Stomach smooth muscle (tissue), 2 donors: ENCODE measurements at regions not wholly inside any gene's neighbourhood (a gene's known extent, or its start where the extent isn't known, plus 50 kb on each side); places are given as distances from the start of the nearest gene placed in this dataset.

Experiments
- H3K27ac ChIP-seq: one replicate; pipeline ENCODE4 v1.7.0; 2013; ENCODE audit warnings: mild to moderate bottlenecking, low read length, inconsistent platforms
- H3K27me3 ChIP-seq, 2 donors: one replicate each; pipeline ENCODE4 v1.7.0; 2013; ENCODE audit warnings: low read length in 2 of 2; ENCODE audit not compliant: insufficient read depth in 2 of 2, control insufficient read depth in 1 of 2
- H3K36me3 ChIP-seq, 2 donors: one replicate each; pipeline ENCODE4 v1.7.0; 2013; ENCODE audit warnings: low read length in 2 of 2; ENCODE audit not compliant: control insufficient read depth in 2 of 2, insufficient read depth in 2 of 2
- H3K4me1 ChIP-seq: one replicate; pipeline ENCODE4 v1.7.0; 2013; ENCODE audit warnings: low read length; ENCODE audit not compliant: control insufficient read depth, insufficient read depth
- H3K4me3 ChIP-seq, 2 donors: one replicate each; pipeline ENCODE4 v1.7.0; 2013; ENCODE audit warnings: low read length in 2 of 2
- H3K9ac ChIP-seq, 2 donors: one replicate each; pipeline ENCODE4 v1.7.0; 2013; ENCODE audit warnings: low read length in 2 of 2, mild to moderate bottlenecking in 1 of 2
- H3K9me3 ChIP-seq, 2 donors: one replicate each; pipeline ENCODE4 v1.7.0; 2013; ENCODE audit warnings: low read length in 2 of 2; ENCODE audit not compliant: control insufficient read depth in 2 of 2
- donor health status: healthy.
- donor health status: Pancreatic carcinoma.

DNA sequence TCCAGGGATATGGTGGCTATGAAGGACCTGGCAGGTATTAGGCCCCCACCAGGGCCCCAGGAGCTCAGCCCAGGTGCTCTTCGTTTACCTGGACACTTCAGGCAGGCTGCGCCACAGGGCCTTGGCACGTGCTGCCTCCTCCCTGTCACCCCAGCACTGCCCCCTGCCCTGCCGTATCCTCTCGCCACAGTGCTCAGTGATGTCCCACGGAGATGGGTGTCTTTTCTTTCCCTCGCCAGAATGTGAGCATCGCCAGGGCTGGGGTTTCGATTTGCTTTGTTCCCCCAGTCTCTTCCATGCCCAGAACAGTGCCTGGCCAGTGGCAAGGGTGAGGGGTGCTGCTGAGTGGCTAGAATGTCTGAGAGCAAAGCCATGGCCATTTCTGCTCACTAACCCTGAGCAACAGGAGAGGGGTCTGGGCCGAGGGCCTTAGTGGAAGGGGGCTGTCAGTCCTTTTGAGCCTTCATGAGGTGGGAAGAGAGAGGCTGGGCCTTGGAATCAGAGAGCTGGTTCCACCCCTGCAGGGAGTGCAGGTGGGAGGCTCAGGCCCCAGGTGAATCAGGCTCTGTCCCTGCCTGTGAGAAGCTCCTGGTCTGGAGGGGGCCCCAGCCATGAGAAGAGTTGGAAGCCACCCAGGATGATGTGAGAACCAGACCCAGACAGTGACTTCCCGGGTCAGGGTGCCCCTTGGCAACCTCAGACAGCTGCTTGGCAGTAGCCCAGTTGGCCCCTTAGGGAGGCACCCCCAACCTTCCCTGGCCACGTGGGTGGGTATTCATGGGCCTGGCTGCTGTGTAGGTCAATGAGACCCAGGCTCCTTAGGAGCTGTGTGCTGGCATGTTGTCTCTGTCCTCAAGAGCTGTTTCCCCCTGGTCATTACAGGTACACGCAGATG is 129.9 kb upstream of the HS6ST1 start:
- Histone ChIP-seq H3K9ac (no peak overlapping the region), H3K4me1 (no peaks in the 10 kb centered on the region), H3K9me3 (no peaks in the 10 kb centered on the region), H3K36me3 (no peaks in the 10 kb centered on the region), H3K27ac (no peak overlapping the region), H3K4me3 (no peak overlapping the region), H3K27me3 (peaks cover 0 to 5% of the 10 kb centered on the region in 2 donors)

DNA sequence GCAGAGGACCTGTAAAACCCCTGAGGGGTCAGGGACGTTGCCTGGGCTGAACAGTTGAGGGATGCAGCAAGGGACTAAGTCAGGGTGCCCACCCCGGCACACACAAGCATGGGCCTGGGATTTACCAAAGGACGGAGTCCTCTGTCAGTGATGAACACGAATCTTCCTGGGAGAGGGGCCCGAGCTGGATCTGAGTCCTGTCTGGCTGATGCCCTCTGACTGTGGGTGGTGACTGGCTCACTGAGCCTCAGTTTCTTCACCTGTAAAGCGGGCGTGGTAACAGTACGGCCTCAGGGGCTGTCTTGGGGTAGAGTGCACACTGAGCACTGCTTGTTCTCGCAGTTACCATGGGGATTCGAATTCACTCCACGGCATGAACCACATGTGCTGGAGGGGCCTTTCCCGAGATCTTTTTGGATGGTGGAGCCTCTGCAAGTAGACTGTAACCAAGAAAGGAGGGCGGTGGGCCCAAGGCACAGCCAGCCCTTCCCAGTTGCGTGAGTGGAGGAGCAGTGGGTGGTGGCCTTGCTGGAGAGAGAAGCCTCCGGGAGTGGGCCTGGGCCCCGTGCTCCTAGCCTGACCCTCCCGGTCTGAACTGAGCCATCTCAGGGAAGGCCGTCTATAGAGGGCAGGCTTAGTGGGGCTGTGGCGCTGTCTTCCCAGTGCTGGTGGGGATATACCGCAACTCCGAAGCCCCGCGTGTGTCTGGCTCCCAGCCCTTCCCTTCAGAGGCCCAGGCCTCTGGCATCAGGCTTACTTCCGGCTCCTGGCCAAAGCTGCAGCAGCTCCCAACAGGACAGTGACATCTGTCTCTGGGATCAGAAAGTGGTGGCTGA is 130.8 kb upstream of the HS6ST1 start:
- Histone ChIP-seq H3K27ac (no peak overlapping the region), H3K9ac (no peak overlapping the region), H3K4me3 (no peak overlapping the region), H3K36me3 (no peaks in the 10 kb centered on the region), H3K4me1 (no peaks in the 10 kb centered on the region), H3K27me3 (peaks cover 0 to 5% of the 10 kb centered on the region in 2 donors), H3K9me3 (no peaks in the 10 kb centered on the region)

DNA sequence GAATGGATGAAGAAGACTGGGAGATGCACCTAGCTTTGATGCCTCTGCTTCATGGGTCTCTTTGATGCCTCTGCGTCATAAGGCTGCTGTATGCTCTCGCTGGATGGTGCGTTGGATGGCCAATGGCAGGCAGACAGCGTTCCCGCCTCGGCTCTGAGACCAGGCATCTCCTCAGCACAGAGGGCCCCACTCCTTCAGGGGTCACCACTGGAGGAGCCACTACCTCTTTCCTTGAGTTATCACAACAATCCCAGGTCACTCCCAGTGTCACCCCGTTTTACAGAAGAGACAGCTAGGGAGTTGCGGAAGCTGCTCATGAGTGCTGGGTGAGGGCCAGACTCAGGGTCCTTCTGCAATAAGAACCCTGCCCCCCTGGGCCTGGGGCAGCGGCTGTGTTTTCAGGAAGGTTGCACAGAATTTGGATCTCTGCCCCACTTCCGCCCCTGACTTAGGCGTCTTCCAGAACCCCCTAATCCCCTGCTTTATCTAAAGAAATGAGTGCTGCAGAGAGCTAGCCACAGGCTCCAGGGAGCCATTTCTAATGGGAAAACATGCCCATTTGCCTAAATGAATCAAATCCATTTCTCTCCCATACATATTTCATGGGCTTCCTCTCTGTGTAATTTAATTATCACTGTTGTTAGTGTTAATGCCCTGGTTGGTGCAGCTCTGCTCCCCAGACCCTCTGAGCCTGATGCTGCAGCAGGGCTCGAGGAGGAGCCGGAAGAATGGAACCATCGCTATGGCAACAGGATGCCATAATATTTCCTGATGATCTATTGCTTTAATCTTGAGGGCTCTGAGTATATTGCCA is 131.8 kb upstream of the HS6ST1 start:
- no peak overlapping the region for H3K4me3 ChIP-seq
- H3K9ac ChIP-seq = no peak overlapping the region
- no peak overlapping the region for H3K27ac ChIP-seq
- peaks cover 0 to 5% of the 10 kb centered on the region in 2 donors for H3K27me3 ChIP-seq
- H3K9me3 ChIP-seq = peaks cover 0 to 3% of the 10 kb centered on the region in 2 donors
- H3K4me1 ChIP-seq = no peaks in the 10 kb centered on the region
- H3K36me3 ChIP-seq = no peaks in the 10 kb centered on the region

DNA sequence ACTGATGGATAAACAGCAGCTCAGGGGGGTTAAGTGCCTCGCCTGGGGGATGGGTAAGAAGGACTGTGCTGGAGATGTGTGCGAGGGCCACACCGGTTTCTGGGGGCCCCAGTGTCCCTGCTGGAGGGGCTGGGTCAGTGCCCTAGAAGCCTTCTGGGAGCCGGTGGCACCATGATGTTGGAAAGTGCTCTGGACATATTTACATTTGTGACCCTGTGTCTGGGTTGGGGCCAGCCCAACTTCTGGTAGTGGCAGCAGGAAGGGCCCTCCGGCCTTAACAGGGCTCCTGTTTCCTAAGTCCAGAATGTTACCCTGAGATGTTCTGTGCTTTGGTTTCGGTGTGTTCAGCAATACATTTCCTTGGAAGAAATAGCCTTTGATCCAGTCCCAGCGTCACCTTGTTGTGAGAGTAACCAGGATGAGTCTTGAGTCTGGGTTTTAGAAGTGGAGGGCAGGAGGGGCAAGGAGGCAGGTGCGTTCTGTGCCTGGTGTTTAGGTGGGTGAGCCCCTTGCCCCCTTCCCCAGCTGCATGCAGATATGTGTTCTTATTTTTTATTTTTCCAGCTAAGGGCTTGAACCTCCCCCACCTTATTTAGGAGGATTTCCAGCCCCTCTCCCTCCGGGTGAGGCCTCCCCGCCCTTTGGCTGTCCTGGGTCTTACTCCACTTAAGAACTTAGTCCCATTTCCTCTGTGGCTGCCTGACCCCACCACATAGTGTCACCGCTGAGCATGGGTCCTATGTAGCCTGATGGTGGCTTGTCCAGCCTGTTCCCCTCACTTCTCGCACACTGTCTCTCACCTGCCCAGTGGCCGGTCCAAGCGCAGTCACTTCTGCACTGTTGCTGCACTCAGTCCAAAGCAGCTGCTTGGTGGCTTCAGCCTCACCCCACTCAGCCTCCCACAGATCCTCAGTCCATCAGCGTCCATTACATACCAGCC is 132.7 kb upstream of the HS6ST1 start:
- H3K36me3 ChIP-seq = no peaks in the 10 kb centered on the region
- H3K4me1 ChIP-seq = no peaks in the 10 kb centered on the region
- no peak overlapping the region for H3K4me3 ChIP-seq
- peaks cover 0 to 3% of the 10 kb centered on the region in 2 donors for H3K9me3 ChIP-seq
- no peak overlapping the region for H3K27ac ChIP-seq
- H3K9ac ChIP-seq = no peak overlapping the region
- peaks cover 0 to 5% of the 10 kb centered on the region in 2 donors for H3K27me3 ChIP-seq

DNA sequence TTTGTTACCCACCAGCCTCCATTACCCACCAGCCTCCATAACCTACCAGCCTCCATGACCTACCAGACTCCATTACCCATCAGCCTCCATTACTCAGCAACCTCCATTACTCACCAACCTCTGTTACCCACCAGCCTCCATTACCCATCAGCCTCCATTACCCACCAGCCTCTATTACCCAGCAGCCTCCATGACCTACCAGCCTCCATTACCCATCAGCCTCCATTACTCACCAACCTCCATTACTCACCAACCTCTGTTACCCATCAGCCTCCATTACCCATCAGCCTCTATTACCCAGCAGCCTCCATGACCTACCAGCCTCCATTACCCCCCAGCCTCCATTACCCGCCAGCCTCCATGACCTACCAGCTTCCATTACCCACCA is 133.3 kb upstream of the HS6ST1 start:
- Histone ChIP-seq H3K9ac (no peak overlapping the region), H3K4me1 (peaks cover under 1% of the 10 kb centered on the region), H3K36me3 (no peaks in the 10 kb centered on the region), H3K9me3 (peaks cover 0 to 3% of the 10 kb centered on the region in 2 donors), H3K4me3 (no peak overlapping the region), H3K27ac (no peak overlapping the region), H3K27me3 (peaks cover 0 to 5% of the 10 kb centered on the region in 2 donors)

DNA sequence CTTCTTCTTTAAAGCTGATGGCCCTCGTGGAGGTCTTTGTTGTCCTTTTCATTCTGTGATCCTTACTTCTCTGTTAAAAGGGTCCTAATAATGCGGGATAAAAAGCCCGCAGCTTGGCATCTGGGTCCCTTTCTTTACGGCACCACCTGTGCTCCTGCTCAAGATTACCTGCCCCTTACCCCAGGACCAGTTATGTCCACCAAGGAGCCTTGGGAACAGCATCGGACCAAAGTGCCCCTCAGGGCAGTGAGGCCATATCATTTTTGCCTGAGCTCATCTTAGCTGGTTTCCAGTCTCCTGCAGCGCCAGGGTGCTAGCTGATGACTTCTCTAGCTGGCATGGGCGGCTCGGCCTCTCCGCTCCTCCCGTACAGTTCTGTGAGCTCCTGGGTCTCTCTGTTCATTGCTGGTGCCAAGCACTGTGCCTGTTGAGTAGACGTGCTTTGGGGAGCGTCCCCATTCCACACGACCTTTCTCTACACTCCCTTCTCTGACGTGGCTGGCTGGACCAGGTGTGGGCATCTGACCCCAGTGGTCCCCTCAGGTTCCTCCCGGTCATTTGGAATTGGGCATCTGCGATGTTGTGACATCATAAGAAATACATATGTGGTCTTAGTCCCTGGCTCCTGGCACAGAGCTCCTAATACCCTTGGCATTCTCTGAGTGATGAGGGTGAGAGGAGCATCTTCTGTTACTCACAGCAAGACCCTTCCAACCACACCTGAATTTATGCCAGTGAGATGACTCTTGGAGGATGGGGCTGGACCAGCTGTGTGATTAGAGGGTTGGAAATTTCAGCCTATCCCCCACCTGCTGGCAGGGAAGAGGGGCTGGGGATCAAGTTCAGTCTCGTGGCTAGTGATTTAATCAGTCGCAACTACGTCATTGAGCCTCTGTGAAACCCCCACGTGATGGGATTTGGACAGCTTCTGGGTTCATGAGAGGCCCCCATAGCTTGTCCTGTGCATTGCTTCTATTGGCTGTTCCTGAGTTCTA is 134.2 kb upstream of the HS6ST1 start:
- H3K27me3 ChIP-seq = peaks cover 0 to 5% of the 10 kb centered on the region in 2 donors
- no peak overlapping the region for H3K4me3 ChIP-seq
- no peaks in the 10 kb centered on the region for H3K36me3 ChIP-seq
- H3K27ac ChIP-seq = no peak overlapping the region
- H3K4me1 ChIP-seq = peaks cover 2% of the 10 kb centered on the region
- H3K9me3 ChIP-seq = peaks cover 0 to 3% of the 10 kb centered on the region in 2 donors
- H3K9ac ChIP-seq = no peak overlapping the region

DNA sequence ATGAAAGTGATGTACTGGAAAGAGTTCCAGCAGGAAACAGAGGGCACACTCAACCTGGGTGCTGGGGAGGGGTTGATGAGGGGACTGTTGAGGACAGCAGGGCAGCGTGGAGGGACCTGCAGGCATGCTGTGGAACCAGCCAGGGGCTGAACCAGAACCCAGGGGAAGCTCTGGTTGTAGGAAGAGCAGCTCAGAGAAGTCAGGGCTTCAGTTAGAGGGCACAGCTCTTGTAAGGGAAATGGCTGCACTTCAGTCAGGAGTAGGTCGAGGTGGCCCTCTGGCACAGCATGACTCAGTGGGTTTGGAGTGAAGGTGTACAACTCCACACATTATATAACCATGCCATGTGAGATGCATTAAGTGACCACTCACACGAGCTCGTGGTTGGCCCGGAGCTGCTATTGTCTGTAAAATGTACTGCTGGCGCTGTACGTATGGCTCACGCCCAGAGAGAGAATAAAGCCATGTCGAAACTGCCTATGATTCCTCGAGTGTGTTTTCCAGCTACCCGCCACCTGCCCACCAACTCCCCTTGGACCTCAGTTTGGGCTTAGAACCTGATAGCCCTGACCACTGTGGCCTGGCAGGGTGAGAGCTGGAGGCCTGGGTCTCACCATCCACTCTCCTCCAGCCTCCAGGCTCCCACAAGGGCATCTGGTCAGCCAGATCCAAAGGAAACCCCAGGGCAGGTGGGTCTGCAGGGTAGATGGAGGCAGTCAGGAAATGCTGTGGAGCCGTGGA is 136.5 kb upstream of the HS6ST1 start:
- Histone ChIP-seq H3K36me3 (no peaks in the 10 kb centered on the region), H3K9ac (no peak overlapping the region), H3K27me3 (peaks cover 0 to 5% of the 10 kb centered on the region in 2 donors), H3K9me3 (peaks cover 0 to 3% of the 10 kb centered on the region in 2 donors), H3K27ac (no peak overlapping the region), H3K4me1 (peaks cover 6% of the 10 kb centered on the region), H3K4me3 (no peak overlapping the region)

DNA sequence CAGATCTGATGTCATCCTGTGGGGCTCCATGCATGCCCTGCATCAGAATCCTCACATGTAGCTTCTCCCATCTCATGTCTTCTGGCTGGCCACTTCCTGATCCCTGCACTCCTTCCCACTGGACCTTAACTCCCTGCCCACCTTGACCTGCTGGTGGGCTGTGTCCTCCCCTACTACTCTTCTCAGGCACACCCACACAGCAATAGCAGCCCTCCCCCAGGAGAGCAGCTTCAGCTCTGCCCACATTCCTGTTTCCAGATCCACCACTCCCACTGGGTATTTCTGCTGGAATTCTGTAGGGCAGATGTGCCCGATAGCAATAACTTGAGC is 137.0 kb upstream of the HS6ST1 start:
- peaks cover 6% of the 10 kb centered on the region for H3K4me1 ChIP-seq
- peaks cover 0 to 5% of the 10 kb centered on the region in 2 donors for H3K27me3 ChIP-seq
- no peak overlapping the region for H3K4me3 ChIP-seq
- no peak overlapping the region for H3K27ac ChIP-seq
- no peaks in the 10 kb centered on the region for H3K36me3 ChIP-seq
- H3K9ac ChIP-seq = no peak overlapping the region
- peaks cover 0 to 3% of the 10 kb centered on the region in 2 donors for H3K9me3 ChIP-seq
